PC-9 (cell line): ENCODE measurements at regions not wholly inside any gene's neighbourhood (a gene's known extent, or its start where the extent isn't known, plus 50 kb on each side); places are given as distances from the start of the nearest gene placed in this dataset.

Experiments used
- EZH2 ChIP-seq: fragments of 200-600 bp; sonication (generic); IDR thresholded peaks from 2 replicates; pipeline ENCODE4 v1.8.0; 2017; ENCODE audit warnings: antibody characterized with exemption, low read depth
- TF ChIP-seq, protein P1 (sequence below): fragments of 200-600 bp; sonication (generic); conservative IDR thresholded peaks from 2 replicates; pipeline ENCODE4 v1.6.1; 2017; ENCODE audit warnings: mixed run types, antibody characterized with exemption, mild to moderate bottlenecking, moderate library complexity

GRCh38 chr15:95422255-95422654, 908.2 kb upstream of the NR2F2 start:
- TF ChIP-seq, protein P1, sequence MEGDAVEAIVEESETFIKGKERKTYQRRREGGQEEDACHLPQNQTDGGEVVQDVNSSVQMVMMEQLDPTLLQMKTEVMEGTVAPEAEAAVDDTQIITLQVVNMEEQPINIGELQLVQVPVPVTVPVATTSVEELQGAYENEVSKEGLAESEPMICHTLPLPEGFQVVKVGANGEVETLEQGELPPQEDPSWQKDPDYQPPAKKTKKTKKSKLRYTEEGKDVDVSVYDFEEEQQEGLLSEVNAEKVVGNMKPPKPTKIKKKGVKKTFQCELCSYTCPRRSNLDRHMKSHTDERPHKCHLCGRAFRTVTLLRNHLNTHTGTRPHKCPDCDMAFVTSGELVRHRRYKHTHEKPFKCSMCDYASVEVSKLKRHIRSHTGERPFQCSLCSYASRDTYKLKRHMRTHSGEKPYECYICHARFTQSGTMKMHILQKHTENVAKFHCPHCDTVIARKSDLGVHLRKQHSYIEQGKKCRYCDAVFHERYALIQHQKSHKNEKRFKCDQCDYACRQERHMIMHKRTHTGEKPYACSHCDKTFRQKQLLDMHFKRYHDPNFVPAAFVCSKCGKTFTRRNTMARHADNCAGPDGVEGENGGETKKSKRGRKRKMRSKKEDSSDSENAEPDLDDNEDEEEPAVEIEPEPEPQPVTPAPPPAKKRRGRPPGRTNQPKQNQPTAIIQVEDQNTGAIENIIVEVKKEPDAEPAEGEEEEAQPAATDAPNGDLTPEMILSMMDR = no peak
- TF ChIP-seq EZH2 = no peak
